Vagina (tissue), 2 donors: ENCODE measurements at regions not wholly inside any gene's neighbourhood (a gene's known extent, or its start where the extent isn't known, plus 50 kb on each side); places are given as distances from the start of the nearest gene placed in this dataset.

Source experiments
- CTCF ChIP-seq, 3 experiments: fragments of 450-650 bp in 2 of 3; fragments of 200-600 bp in 1 of 3; sonication (generic) in 1 of 3; IDR thresholded peaks; one replicate each; pipeline ENCODE4 v1.5.1; 2017 to 2019; ENCODE audit warnings: antibody characterized with exemption in 3 of 3, mild to moderate bottlenecking in 2 of 3, moderate library complexity in 2 of 3
- POLR2A ChIP-seq, 2 donors: fragments of 450-650 bp; IDR thresholded peaks; one replicate each; pipeline ENCODE4 v1.6.1; 2017; ENCODE audit warnings: antibody characterized with exemption in 2 of 2, mild to moderate bottlenecking in 2 of 2, moderate library complexity in 2 of 2

GRCh38 chr3:154758109-154758868, 321.8 kb upstream of the MME start:
- TF ChIP-seq POLR2A (IDR thresholded peaks at IDR 0.05) (no peak), CTCF (IDR thresholded peaks at IDR 0.05) (no peak)
